NCI-H460 (cell line): ENCODE measurements at regions not wholly inside any gene's neighbourhood (a gene's known extent, or its start where the extent isn't known, plus 50 kb on each side); places are given as distances from the start of the nearest gene placed in this dataset.

Experiments used
- DNase-seq: peaks from one replicate; pipeline ENCODE4 v3.0.0-alpha.2; 2016; ENCODE audit warnings: low read depth; ENCODE audit errors: extremely low read depth

GRCh38 chr1:2914702-2915101 is 106.6 kb upstream of the ACTRT2 start:
- no peak for DNase-seq

DNA sequence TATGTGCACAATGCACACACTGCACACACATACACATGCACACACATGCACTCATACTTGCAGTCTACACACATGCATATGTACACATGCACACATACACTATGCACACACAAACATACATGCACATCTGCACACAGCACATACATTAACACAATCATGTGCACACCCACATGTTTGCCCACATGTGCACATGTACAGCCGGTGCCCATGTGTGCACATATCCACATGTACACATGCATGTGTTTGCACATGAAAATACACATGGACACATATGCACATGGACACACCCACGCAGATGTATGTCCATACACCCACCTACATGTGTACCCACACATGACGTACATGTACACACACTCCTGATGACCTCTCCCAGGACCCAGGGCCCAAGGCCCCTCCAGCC is 105.1 kb upstream of the ACTRT2 start:
- no peak for DNase-seq

- no peak for DNase-seq
These were observed 104.6 kb upstream of the ACTRT2 start for GRCh38 chr1:2916706-2917105.

DNA sequence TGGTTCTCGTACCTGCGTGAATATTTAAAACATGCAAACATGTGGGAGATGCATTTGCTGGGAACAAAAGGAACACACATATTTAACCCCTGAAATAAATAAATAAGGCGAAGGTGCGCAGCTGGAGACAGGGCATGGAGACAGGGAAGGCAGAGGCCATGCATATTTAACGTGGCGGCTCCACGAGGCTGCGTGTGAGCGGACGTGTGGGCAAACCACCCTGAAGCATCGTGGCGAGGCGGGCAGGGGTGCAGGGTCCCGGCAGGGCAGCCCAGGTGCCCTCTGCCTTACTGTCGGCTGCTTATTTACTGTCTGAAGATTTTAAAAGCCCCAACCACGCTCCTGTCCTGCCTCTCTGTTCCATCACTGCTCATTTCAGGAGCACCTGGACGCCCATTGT is 104.0 kb upstream of the ACTRT2 start:
- no peak for DNase-seq

GRCh38 chr1:2918441-2918840 is 102.8 kb upstream of the ACTRT2 start:
- no peak for DNase-seq

DNA sequence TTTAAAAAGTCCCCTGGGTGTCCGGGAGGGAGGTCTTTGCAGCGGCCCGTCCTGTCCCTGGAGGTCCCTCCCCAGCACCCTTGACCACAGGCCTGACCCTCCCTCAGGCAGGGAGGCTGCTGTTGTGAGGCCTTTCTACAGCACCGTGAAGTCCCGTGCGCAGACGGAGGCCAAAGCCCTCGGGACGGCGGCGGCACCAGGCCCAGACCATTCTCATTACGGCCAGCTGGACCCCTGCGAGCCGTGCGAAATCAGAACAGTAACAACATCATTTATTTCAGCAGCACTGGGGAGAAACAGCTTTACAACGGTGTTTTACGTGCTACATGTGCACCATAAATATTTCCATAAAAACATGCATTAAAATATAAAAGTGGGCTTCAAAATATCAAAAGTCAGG is 101.4 kb upstream of the ACTRT2 start:
- no peak for DNase-seq

- DNase-seq: no peak
These were observed 100.7 kb upstream of the ACTRT2 start for GRCh38 chr1:2920421-2921015.

- no peak for DNase-seq
These were observed 99.1 kb upstream of the ACTRT2 start for GRCh38 chr1:2921970-2922686.

GRCh38 chr1:2923351-2923750 is 97.9 kb upstream of the ACTRT2 start:
- DNase-seq: no peak

DNA sequence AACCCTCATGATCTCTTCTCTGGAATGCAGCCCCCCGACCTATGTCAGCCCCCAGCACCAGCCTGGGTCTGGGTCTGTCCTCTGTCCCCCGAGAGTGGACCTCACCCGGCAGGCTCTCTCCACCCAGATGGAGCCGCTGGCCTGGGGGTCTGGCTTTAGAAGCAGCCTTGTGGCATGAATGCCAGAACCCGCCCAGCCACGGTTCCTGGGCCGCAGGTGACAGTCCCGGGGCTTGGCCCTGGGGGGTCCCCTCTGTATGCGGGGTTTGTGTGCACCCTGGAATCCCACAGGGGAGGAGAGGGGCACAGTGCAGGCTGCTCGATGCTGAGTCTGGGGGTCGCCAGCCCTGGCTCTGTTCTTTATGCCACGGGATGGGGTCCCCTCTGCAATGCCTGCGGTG is 96.0 kb upstream of the ACTRT2 start:
- DNase-seq: no peak

DNA sequence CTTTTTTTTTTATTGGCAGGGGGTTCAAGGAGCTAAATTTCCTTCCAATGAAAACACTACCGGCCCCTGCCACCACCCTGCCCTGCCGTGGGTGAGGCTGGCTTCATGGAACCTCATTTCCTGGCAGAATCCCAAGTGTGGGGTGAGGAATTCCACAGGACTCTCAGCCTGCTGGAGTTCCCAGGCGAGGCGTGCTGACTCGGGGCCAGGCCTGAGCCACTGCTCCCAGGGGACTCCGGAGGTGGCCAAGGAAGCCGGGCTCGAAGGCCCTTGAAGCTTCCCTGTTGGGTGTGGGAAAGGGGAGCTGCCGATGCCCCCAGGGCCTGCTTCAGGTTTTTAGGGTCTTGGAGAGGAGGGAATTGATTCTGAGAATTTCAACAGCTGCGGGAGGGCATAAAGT is 95.3 kb upstream of the ACTRT2 start:
- DNase-seq: no peak

DNA sequence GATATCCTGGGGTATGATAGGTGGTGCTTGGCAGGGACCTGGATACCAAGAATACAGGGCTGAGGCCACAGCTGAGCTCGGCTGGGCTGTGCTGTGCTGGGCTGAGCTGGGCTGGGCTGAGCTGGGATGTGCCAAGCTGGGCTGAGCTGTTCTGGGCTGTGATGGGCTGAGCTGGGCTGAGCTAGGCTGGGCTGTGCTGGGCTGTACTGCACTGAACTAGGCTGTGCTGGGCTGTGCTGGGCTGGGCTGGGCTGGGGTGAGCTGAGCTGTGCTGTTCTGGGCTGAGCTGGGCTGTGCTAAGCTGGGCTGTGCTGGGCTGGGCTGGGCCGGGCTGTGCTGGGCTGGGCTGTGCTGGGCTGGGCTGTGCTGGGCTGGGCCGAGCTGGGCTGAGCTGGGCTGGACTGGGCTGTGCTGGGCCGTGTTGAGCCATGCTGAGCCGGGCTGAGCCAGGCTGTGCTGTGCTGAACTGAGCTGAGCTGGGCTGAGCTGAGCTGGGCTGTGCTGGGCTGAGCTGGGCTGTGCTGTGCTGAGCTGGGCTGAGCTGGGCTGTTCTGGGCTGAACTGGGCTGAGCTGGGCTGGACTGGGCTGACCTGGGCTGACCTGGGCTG is 94.7 kb upstream of the ACTRT2 start:
- DNase-seq: no peak

DNA sequence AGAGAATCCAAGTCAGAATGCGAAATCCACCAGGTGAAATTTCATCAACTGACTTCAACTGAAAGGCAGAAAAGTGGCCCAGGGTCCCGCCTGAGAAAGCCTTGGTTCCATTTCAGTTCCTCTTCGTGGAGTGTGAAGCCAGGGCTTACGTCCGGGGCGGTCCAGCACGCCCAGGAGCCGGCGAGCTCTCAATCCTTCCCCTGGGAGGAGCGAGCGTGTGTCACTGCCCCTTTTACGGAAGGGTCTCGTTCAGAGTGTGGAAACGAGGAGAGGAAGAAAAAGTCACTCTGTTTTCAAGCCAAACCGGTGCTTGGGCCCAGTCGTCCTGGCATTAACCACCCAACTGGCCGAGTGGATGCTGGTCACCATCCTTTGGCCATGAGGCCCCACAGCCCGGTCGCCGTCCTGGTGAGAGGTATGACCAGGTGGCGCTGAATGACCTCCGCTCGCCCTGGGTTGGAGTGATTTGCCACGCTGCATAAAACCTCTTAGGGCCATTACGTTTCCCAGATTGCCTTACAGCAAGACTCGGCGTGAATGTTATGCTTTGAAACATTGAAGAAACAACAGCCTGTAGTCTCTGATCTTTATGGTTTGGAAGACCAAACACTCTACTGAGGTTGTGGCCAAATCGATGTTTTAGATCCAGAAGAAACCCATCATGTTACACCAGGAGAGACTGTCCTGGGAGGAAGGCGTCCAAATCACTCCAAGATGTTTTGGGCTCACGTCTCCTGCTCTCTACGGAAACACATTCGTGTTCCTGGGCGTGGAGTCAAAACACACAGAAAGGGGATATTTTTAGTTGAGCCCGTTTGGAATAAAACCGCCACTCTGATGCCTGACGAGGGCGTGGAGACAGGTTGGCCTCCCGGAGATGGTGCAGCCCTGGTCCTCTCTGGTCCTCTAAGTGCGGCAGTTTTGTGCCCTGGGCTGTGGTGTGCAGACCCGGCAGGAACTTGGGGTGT is 93.6 kb upstream of the ACTRT2 start:
- DNase-seq: no peak

DNA sequence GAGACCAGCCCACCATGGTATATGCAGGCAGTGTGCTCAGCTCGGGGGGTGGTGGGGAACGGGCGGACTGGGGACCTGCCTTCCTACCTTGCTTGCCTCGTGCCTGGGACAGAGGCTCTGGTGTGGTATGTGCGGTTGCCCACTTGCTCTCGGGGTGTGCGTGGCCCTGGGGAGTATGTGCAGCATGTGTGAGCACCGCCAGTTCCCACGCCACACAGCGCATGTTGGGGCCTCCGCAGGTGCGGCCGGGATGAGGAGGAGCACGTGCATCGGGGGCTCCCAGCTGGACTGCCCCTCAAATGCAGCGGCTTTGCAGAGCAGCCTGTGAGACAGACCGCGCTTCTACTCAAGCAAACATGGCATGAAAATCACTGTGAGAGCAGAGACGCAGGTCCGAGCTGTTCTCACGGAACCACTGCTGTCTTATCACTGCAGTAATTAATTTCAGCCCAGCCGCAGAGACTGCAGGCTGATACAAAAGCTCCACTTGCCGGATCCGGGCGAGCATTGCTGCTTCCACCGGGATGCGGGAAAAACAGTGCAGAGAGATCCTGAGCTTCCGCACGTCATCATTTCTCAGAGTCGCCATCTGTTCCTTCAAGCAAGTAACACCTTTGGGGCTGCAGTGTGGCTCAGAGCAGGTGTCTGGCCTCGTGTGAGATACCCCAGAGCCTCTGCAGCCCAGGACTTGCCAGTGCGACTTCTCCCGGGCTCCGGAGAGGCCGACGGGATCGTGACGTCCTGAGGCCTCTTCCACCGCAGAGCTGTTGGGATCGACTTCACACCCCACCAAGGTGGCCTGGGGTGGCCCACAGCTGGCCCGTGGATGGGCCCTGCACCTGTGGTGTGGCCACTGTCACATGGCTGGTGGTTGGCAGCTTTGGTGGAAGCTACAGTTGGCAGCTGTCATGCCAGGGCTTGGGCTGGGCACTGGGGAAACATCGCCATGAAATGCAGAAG is 92.6 kb upstream of the ACTRT2 start:
- DNase-seq: no peak

DNA sequence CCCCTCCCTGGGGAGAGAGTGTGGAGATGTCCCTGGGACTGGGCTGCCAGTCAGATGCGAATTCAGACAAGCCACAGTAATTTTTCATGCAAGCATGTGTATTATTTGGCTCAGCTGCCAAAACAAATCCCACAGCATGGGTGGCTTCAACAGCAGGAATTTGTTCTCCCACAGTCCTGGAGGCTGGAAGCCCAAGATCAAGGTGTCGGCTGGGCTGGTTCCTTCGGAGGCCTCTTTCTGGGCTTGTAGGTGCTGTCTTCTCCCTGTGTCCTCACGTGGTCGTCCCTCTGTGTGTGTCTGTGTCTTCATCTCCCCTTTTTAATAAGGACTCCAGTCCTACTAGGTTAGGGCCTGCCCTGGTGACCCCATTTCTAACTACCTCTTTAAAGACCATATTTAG is 91.9 kb upstream of the ACTRT2 start:
- DNase-seq: no peak

DNA sequence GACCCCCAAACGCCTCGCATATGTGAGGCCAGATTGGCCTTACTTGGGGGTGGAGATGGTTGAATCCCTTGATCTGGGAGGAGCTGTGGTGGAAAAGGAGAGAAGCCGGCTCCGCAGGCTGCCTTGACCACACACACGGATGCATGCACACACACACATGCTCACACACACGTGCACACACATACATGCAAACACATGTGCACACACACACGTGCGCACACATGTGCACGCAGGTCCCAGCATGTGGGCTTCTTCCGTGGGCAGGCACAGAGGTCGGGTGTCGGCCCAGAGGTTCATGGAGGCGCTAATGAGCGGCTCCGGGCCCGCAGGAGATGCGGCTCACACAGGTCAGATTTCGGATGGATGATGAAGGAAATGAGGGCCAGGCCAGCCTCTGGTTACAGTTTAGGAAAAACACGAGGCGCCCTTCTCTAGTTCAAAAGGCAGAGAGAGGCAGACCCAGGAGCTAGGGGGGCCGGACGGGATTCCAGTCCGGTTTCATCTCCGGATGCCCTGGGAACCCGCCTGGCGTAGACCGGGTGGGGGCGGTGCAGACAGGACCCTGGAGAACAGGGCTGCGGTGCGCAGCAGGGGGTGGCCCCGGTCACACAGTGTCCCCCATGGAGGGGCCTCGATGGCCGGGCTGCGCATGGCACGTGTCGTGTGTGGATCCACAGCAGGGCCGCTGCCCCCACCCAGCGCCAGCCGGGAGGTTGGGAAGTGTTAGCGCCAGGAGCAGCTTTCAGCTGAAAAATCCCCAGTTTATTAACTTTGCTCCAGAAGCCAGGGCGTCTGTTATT is 91.1 kb upstream of the ACTRT2 start:
- no peak for DNase-seq

DNA sequence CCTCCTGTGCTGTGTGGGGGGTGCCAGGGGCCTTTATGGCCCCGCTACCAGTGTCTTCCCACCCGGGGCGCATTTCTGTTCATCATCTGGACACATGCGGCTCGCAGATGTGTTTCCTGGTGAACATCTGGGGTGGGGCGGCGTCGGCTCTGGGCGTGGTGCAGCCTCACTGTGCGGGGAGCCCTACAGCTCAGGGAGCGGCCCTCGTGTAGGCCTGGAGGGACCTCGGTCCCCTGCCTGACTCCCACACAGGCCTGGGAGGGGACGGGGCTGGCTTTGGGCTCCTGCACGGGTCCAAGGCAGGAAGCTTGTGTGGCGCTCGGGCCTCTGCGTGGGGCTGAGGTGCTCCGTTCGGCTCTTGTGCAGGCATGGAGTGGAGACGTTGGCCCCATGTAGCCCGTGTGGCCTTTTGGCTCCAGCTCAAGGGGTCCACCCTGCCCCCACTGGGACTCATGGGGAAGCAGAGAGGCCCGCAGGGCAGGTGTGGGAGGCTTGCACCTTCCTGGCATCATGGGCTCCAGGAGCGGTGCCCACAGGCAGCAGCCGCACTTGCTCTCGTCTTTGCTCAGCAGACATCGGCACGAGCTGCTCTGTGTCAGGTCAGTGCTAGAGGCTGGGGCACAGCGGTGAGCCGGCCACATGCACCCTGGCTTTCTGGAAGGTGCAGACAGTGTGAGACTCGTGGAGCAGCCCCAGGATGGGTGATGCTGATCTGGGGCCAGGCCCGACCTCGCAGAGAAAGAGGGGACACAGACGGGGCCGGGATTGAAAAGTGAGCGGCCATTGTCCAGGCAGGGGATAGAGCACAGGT is 90.1 kb upstream of the ACTRT2 start:
- no peak for DNase-seq

DNA sequence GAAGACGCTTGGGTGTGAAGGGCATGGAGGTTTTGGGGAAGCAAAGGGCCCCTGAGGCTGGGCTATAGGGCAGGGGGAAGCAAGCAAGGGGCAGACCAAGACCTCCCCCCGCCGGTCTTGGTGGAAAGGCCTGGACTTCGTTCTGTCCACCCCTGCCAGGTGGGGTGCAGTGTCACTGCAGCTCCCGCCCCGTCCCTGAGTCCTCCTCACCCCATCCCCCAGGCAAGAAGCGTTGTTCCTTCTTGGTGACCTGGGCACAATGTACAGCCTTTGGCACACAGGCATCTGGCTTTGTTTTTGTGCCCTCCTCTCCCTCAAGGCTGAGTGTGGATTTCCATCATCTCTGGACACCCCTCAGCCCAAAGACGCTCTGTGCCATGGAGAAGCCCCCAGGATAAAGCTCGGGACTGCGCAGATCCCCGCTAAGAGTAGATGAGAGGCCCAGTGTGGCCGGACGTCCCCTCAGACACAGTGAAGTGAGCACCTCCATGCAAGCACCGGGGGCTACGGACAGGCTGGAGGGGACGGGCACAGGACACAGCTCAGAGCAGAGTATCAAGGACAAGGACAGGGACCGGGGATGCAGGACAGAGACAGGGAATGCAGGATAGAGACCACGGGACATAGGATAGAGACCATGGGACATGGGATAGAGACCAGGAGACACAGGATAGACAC is 89.4 kb upstream of the ACTRT2 start:
- DNase-seq: no peak
